ENCODE measurements at regions not wholly inside any gene's neighbourhood (a gene's known extent, or its start where the extent isn't known, plus 50 kb on each side); places are given as distances from the start of the nearest gene placed in this dataset.

- DNase-seq = peak; percentile 84 to 85
- intact Hi-C loops (cut with DNase I, micrococcal nuclease) = no loop called here
Observed at GRCh38 chr4:71231129-71232055, 107.4 kb upstream of the SLC4A4 start.

GRCh38 chr4:71232056-71232430 is 106.8 kb upstream of the SLC4A4 start:
- intact Hi-C loops (cut with DNase I, micrococcal nuclease) = no loop called here

More at GRCh38 chr4:71231129-71232055, 107.4 kb upstream of the SLC4A4 start:
- peak; percentile 78 for ATAC-seq

GRCh38 chr4:71232846-71233245 is 106.0 kb upstream of the SLC4A4 start:
- intact Hi-C loops (cut with DNase I, micrococcal nuclease) = no loop called here
- no peak for ATAC-seq
- DNase-seq = no peak

More at GRCh38 chr4:71232056-71232430, 106.8 kb upstream of the SLC4A4 start:
- ATAC-seq (no peak), DNase-seq (no peak)

GRCh38 chr4:71235311-71236201 is 103.3 kb upstream of the SLC4A4 start:
- intact Hi-C loops (cut with DNase I, micrococcal nuclease) = no loop called here
- no peak for ATAC-seq
- no peak for DNase-seq

- intact Hi-C loops (cut with DNase I, micrococcal nuclease) = no loop called here
- ATAC-seq (no peak), DNase-seq (no peak)
Observed at GRCh38 chr4:71236226-71236625, 102.6 kb upstream of the SLC4A4 start.

GRCh38 chr4:71237641-71238040 is 101.2 kb upstream of the SLC4A4 start:
- no peak for ATAC-seq
- DNase-seq = no peak
- intact Hi-C loops (cut with DNase I, micrococcal nuclease) = no loop called here

- no peak for ATAC-seq
Observed at GRCh38 chr4:71239365-71239764, 99.5 kb upstream of the SLC4A4 start.

GRCh38 chr4:71240094-71240493 is 98.7 kb upstream of the SLC4A4 start:
- no peak for DNase-seq
- ATAC-seq = peak; percentile 28
- intact Hi-C loops (cut with DNase I, micrococcal nuclease) = no loop called here

More at GRCh38 chr4:71239365-71239764, 99.5 kb upstream of the SLC4A4 start:
- intact Hi-C loops (cut with DNase I, micrococcal nuclease) = no loop called here
- DNase-seq = no peak

GRCh38 chr4:71241501-71242288 is 97.1 kb upstream of the SLC4A4 start:
- intact Hi-C loops (cut with DNase I, micrococcal nuclease) = no loop called here
- no peak for DNase-seq
- ATAC-seq = peak; percentile 68

GRCh38 chr4:71243091-71243833 is 95.6 kb upstream of the SLC4A4 start:
- ATAC-seq (no peak), DNase-seq (no peak)
- intact Hi-C loops (cut with DNase I, micrococcal nuclease) = no loop called here

GRCh38 chr4:71247706-71248105 is 91.1 kb upstream of the SLC4A4 start:
- intact Hi-C loops (cut with DNase I, micrococcal nuclease) = no loop called here
- no peak for ATAC-seq
- DNase-seq = no peak

- ATAC-seq = no peak
- no peak for DNase-seq
- intact Hi-C loops (cut with DNase I, micrococcal nuclease) = no loop called here
Observed at GRCh38 chr4:71251261-71251660, 87.6 kb upstream of the SLC4A4 start.

- DNase-seq (no peak), ATAC-seq (no peak)
- intact Hi-C loops (cut with DNase I, micrococcal nuclease) = no loop called here
Observed at GRCh38 chr4:71253545-71253944, 85.3 kb upstream of the SLC4A4 start.

GRCh38 chr4:71254451-71255012 is 84.3 kb upstream of the SLC4A4 start:
- ATAC-seq = no peak
- intact Hi-C loops (cut with DNase I, micrococcal nuclease) = no loop called here
- no peak for DNase-seq

GRCh38 chr4:71255976-71256375 is 82.8 kb upstream of the SLC4A4 start:
- intact Hi-C loops (cut with DNase I, micrococcal nuclease) = no loop called here
- ATAC-seq = no peak
- no peak for DNase-seq

- intact Hi-C loops (cut with DNase I, micrococcal nuclease) = no loop called here
- ATAC-seq = no peak
Observed at GRCh38 chr4:71257761-71258160, 81.1 kb upstream of the SLC4A4 start.

GRCh38 chr4:71258323-71258722 is 80.5 kb upstream of the SLC4A4 start:
- intact Hi-C loops (cut with DNase I, micrococcal nuclease) = no loop called here
- ATAC-seq = peak; percentile 60
- DNase-seq = no peak

More at GRCh38 chr4:71257761-71258160, 81.1 kb upstream of the SLC4A4 start:
- no peak for DNase-seq

GRCh38 chr4:71259280-71259679 is 79.5 kb upstream of the SLC4A4 start:
- intact Hi-C loops (cut with DNase I, micrococcal nuclease) = no loop called here
- no peak for DNase-seq
- ATAC-seq = no peak
